ENCODE measurements at regions not wholly inside any gene's neighbourhood (a gene's known extent, or its start where the extent isn't known, plus 50 kb on each side); places are given as distances from the start of the nearest gene placed in this dataset.

- Histone ChIP-seq H3K27ac (ENCODE audit: low read depth, low read length) (no peak overlapping the region), H3K9ac (ENCODE audit: low read length) (no peak overlapping the region), H2AFZ (ENCODE audit: low read depth, low read length, severe bottlenecking) (no peak overlapping the region), H3K4me2 (ENCODE audit: low read depth, low read length, poor library complexity, severe bottlenecking) (no peak overlapping the region), H3K36me3 (ENCODE audit: low read length) (no peaks in the 10 kb centered on the region), H3K4me3 (ENCODE audit: insufficient read depth, low read length, poor library complexity, severe bottlenecking) (no peak overlapping the region), H3K79me2 (ENCODE audit: insufficient read depth, low read length) (no peaks in the 10 kb centered on the region), H4K20me1 (ENCODE audit: low read depth, low read length) (no peaks in the 10 kb centered on the region), H3K9me2 (replicated peaks; ENCODE audit: insufficient read depth, low read length) (no peaks in the 10 kb centered on the region), H3K27me3 (ENCODE audit: low read length) (no peaks in the 10 kb centered on the region), H3K9me3 (ENCODE audit: insufficient read depth, low read length) (no peaks in the 10 kb centered on the region), H3F3A (ENCODE audit: insufficient read depth) (no peaks in the 10 kb centered on the region)
- TF ChIP-seq, protein P1, sequence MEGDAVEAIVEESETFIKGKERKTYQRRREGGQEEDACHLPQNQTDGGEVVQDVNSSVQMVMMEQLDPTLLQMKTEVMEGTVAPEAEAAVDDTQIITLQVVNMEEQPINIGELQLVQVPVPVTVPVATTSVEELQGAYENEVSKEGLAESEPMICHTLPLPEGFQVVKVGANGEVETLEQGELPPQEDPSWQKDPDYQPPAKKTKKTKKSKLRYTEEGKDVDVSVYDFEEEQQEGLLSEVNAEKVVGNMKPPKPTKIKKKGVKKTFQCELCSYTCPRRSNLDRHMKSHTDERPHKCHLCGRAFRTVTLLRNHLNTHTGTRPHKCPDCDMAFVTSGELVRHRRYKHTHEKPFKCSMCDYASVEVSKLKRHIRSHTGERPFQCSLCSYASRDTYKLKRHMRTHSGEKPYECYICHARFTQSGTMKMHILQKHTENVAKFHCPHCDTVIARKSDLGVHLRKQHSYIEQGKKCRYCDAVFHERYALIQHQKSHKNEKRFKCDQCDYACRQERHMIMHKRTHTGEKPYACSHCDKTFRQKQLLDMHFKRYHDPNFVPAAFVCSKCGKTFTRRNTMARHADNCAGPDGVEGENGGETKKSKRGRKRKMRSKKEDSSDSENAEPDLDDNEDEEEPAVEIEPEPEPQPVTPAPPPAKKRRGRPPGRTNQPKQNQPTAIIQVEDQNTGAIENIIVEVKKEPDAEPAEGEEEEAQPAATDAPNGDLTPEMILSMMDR (IDR thresholded peaks at IDR 0.05; ENCODE audit: insufficient read depth, low read length, poor library complexity, severe bottlenecking) = no peak
- no peak for TF ChIP-seq EZH2phosphoT487 (conservative IDR thresholded peaks at IDR 0.05; ENCODE audit: low read length)
Measured at GRCh38 chr12:31819427-31819826, 90.6 kb upstream of the AMN1 start.

GRCh38 chr12:31818623-31819268 is 89.9 kb upstream of the AMN1 start:
- H3K36me3 ChIP-seq (ENCODE audit: low read length) = no peaks in the 10 kb centered on the region
- TF ChIP-seq EZH2phosphoT487 (conservative IDR thresholded peaks at IDR 0.05; ENCODE audit: low read length) = no peak
- TF ChIP-seq, protein P1 (IDR thresholded peaks at IDR 0.05; ENCODE audit: insufficient read depth, low read length, poor library complexity, severe bottlenecking) = no peak
- no peaks in the 10 kb centered on the region for H3K79me2 ChIP-seq (ENCODE audit: insufficient read depth, low read length)
- H3K9me2 ChIP-seq (replicated peaks; ENCODE audit: insufficient read depth, low read length) = no peaks in the 10 kb centered on the region
- H3K4me3 ChIP-seq (ENCODE audit: insufficient read depth, low read length, poor library complexity, severe bottlenecking) = no peak overlapping the region
- no peak overlapping the region for H3K4me2 ChIP-seq (ENCODE audit: low read depth, low read length, poor library complexity, severe bottlenecking)
- H3K27ac ChIP-seq (ENCODE audit: low read depth, low read length) = no peak overlapping the region
- H3K9ac ChIP-seq (ENCODE audit: low read length) = no peak overlapping the region
- 0 out of 2 replicates have a peak, but pooled peaks cover under 1% of the 10 kb centered on the region for H3F3A ChIP-seq (ENCODE audit: insufficient read depth)
- H3K27me3 ChIP-seq (ENCODE audit: low read length) = no peaks in the 10 kb centered on the region
- H4K20me1 ChIP-seq (ENCODE audit: low read depth, low read length) = no peaks in the 10 kb centered on the region
- no peak overlapping the region for H2AFZ ChIP-seq (ENCODE audit: low read depth, low read length, severe bottlenecking)
- no peaks in the 10 kb centered on the region for H3K9me3 ChIP-seq (ENCODE audit: insufficient read depth, low read length)

DNA sequence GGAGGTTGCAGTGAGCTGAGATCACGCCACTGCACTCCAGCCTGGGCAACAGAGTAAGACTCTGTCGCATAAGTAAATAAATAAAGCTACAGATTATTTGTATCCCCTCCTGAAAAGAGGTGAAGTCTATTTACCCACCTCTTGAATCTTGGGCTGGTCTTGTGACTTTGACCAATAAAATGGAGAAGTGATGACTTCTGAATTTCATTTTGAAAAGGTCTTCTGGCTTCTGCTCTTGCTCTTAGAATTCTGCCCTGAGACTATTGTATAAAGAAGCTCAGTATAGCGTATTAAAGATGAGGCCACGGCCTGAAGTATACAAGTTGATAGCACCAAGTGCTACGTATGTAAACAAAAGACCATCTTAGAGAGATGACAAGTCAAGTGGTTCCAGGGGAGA is 88.3 kb upstream of the AMN1 start:
- Histone ChIP-seq H3K9ac (ENCODE audit: low read length) (no peak overlapping the region), H3K9me2 (replicated peaks; ENCODE audit: insufficient read depth, low read length) (no peaks in the 10 kb centered on the region), H3K27ac (ENCODE audit: low read depth, low read length) (no peak overlapping the region), H3K27me3 (ENCODE audit: low read length) (no peaks in the 10 kb centered on the region), H3K4me2 (ENCODE audit: low read depth, low read length, poor library complexity, severe bottlenecking) (no peak overlapping the region), H3K79me2 (ENCODE audit: insufficient read depth, low read length) (no peaks in the 10 kb centered on the region), H3K36me3 (ENCODE audit: low read length) (no peaks in the 10 kb centered on the region), H3F3A (ENCODE audit: insufficient read depth) (peaks cover 8% of the 10 kb centered on the region), H2AFZ (ENCODE audit: low read depth, low read length, severe bottlenecking) (no peak overlapping the region), H3K4me3 (ENCODE audit: insufficient read depth, low read length, poor library complexity, severe bottlenecking) (no peak overlapping the region), H4K20me1 (ENCODE audit: low read depth, low read length) (no peaks in the 10 kb centered on the region), H3K9me3 (ENCODE audit: insufficient read depth, low read length) (no peaks in the 10 kb centered on the region)
- no peak for TF ChIP-seq EZH2phosphoT487 (conservative IDR thresholded peaks at IDR 0.05; ENCODE audit: low read length)

DNA sequence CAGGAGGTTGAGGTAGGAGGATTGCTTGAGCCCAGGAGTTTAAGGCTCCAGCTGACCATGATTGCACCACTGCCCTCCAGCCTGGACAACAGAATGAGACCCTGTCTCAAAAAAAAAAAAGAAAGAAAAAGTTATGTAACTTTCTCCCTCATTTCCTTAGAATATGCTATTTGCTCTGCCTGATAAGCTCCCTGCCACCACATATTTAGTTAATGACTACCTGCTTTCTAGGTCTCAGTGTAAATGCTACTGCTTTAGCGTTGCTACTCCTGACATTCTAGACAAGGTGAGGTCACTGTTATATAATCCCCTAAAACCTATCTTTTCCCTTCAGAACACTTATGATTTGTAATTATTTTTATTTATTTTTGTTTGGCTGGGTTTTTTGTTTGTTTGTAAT is 86.3 kb upstream of the AMN1 start:
- Histone ChIP-seq H3K79me2 (ENCODE audit: insufficient read depth, low read length) (no peaks in the 10 kb centered on the region), H3K36me3 (ENCODE audit: low read length) (no peaks in the 10 kb centered on the region), H3K9me3 (ENCODE audit: insufficient read depth, low read length) (no peaks in the 10 kb centered on the region), H4K20me1 (ENCODE audit: low read depth, low read length) (no peaks in the 10 kb centered on the region), H3F3A (ENCODE audit: insufficient read depth) (peaks cover 16% of the 10 kb centered on the region), H3K4me2 (ENCODE audit: low read depth, low read length, poor library complexity, severe bottlenecking) (no peak overlapping the region), H2AFZ (ENCODE audit: low read depth, low read length, severe bottlenecking) (no peak overlapping the region), H3K4me3 (ENCODE audit: insufficient read depth, low read length, poor library complexity, severe bottlenecking) (no peak overlapping the region), H3K9me2 (replicated peaks; ENCODE audit: insufficient read depth, low read length) (no peaks in the 10 kb centered on the region), H3K27me3 (ENCODE audit: low read length) (no peaks in the 10 kb centered on the region), H3K9ac (ENCODE audit: low read length) (no peak overlapping the region), H3K27ac (ENCODE audit: low read depth, low read length) (no peak overlapping the region)
- TF ChIP-seq, protein P1 (IDR thresholded peaks at IDR 0.05; ENCODE audit: insufficient read depth, low read length, poor library complexity, severe bottlenecking) = no peak
- TF ChIP-seq EZH2phosphoT487 (conservative IDR thresholded peaks at IDR 0.05; ENCODE audit: low read length) = no peak
